ENCODE measurements at regions not wholly inside any gene's neighbourhood (a gene's known extent, or its start where the extent isn't known, plus 50 kb on each side); places are given as distances from the start of the nearest gene placed in this dataset.

DNA sequence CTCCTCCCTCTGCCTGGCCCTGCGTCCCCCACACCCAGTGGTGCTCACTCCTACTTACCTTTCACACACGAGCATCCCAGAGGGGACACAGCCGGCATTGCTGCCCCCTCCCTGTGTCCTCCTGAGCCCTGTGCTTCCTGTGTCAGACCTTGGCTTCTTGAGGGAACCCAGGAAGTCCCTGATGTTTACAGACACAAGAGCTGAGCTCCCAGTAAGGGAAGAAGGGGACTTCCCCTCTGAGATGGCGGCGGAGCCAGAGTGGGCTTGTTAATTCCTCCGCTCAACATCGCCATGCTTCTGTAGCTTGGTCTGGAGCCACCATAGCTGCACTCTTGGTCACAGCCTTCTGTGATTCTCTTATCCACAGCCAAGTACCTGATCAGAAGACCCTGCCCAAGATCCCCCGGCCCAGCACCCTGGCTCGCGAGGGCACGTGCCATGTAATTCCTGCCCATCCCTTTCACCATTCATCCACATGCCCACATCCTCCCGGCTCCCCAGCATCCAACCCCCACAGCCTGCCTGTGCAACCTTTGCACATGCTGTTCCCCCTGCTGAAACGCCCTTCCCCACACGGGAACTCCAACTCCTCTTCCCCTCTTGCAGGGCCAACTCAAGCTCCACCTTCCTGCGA lies 127.4 kb upstream of the FOXF1 start:
- DNase-seq (ENCODE audit: low read depth, low spot score) (no peak), FAIRE-seq (no peak)
- H3K4me3 ChIP-seq (ENCODE audit: control insufficient read depth in 2 of 3, extremely low read depth in 1 of 3, insufficient read depth in 2 of 3, low read depth in 1 of 3, low read length in 3 of 3) = no peak overlapping the region
- dilution Hi-C loops (cut with MboI; ENCODE audit: extremely low pct_ligation_motif_present, low sequenced_read_pairs) = no loop called here
- no peaks in the 10 kb centered on the region for H3K4me1 ChIP-seq (ENCODE audit: control insufficient read depth, extremely low read depth, insufficient read depth, low read length)
- H3K9me3 ChIP-seq (ENCODE audit: control insufficient read depth, low read depth, low read length) = no peaks in the 10 kb centered on the region
- H2AFZ ChIP-seq (ENCODE audit: control insufficient read depth, low read length) = no peak overlapping the region
- H3K4me2 ChIP-seq (ENCODE audit: control insufficient read depth, extremely low read depth, insufficient read depth, low read depth, low read length) = no peak overlapping the region
- H3K9ac ChIP-seq (ENCODE audit: control insufficient read depth, extremely low read depth, insufficient read depth, low read length) = no peak overlapping the region
- H3K79me2 ChIP-seq (ENCODE audit: control insufficient read depth, insufficient read depth, low read length) = no peaks in the 10 kb centered on the region
- H3K9me1 ChIP-seq (ENCODE audit: control insufficient read depth, extremely low read depth, insufficient read depth, low read length) = no peaks in the 10 kb centered on the region
- no peak for TF ChIP-seq EZH2 (IDR thresholded peaks at IDR 0.05; ENCODE audit: low read length)
- TF ChIP-seq, protein P1, sequence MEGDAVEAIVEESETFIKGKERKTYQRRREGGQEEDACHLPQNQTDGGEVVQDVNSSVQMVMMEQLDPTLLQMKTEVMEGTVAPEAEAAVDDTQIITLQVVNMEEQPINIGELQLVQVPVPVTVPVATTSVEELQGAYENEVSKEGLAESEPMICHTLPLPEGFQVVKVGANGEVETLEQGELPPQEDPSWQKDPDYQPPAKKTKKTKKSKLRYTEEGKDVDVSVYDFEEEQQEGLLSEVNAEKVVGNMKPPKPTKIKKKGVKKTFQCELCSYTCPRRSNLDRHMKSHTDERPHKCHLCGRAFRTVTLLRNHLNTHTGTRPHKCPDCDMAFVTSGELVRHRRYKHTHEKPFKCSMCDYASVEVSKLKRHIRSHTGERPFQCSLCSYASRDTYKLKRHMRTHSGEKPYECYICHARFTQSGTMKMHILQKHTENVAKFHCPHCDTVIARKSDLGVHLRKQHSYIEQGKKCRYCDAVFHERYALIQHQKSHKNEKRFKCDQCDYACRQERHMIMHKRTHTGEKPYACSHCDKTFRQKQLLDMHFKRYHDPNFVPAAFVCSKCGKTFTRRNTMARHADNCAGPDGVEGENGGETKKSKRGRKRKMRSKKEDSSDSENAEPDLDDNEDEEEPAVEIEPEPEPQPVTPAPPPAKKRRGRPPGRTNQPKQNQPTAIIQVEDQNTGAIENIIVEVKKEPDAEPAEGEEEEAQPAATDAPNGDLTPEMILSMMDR (optimal IDR thresholded peaks at IDR 0.05 in 1 of 3, IDR thresholded peaks at IDR 0.05 in 1 of 3, conservative IDR thresholded peaks at IDR 0.05 in 1 of 3; ENCODE audit: extremely low read depth in 1 of 3, insufficient read depth in 2 of 3, low read length in 3 of 3) = no peak
- no peak overlapping the region for H3K27ac ChIP-seq (ENCODE audit: control insufficient read depth, insufficient read depth, low read length)
- H4K20me1 ChIP-seq (ENCODE audit: control insufficient read depth, extremely low read depth, insufficient read depth, low read length) = no peaks in the 10 kb centered on the region
- no peaks in the 10 kb centered on the region for H3K36me3 ChIP-seq (ENCODE audit: control insufficient read depth in 2 of 2, extremely low read depth in 1 of 2, insufficient read depth in 2 of 2, low read length in 2 of 2)
- no peaks in the 10 kb centered on the region for H3K27me3 ChIP-seq (ENCODE audit: control insufficient read depth, extremely low read depth, insufficient read depth, low read length)

DNA sequence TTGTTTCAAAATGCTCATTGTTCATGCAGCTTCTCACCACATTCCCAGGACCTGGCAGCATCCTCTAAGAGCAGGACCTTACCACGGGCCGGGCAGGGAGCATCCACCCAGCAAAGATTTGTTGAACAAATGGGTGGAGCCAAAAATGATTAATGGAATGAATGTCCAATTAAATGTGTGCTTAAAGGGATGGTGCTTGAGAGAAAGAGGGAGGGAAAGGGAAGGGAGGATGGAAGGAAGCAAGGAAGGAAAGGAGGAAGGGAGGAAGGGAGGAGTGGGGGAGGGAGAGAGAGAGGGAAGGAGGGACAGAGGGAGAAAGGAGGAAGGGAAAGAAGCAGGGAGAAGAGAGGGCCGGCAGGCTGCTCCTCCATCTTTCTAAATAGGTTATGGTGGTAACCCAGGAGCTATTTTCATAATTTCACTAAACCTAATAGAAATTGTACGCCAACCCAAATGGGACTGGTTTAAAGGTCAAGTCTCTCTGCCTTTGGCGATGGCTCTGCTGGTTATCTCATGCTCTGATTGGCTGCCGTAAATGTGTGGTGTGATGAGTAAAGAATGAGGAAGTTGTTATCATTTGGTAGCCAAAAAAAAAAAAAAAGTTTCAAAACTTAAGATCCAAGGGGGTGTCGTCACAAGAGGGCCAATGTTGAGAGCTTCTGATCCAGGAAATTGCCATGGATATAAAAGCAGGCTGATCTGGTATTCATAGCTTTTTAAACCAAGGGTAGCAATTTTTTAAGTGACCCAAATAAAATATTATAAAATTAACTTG lies 126.7 kb upstream of the FOXF1 start:
- dilution Hi-C loops (cut with MboI; ENCODE audit: extremely low pct_ligation_motif_present, low sequenced_read_pairs) = no loop called here
- TF ChIP-seq EZH2 (IDR thresholded peaks at IDR 0.05; ENCODE audit: low read length) = no peak
- TF ChIP-seq, protein P1 (optimal IDR thresholded peaks at IDR 0.05 in 1 of 3, IDR thresholded peaks at IDR 0.05 in 1 of 3, conservative IDR thresholded peaks at IDR 0.05 in 1 of 3; ENCODE audit: extremely low read depth in 1 of 3, insufficient read depth in 2 of 3, low read length in 3 of 3) = no peak
- no peaks in the 10 kb centered on the region for H3K9me1 ChIP-seq (ENCODE audit: control insufficient read depth, extremely low read depth, insufficient read depth, low read length)
- H3K4me3 ChIP-seq (ENCODE audit: control insufficient read depth in 2 of 3, extremely low read depth in 1 of 3, insufficient read depth in 2 of 3, low read depth in 1 of 3, low read length in 3 of 3) = no peak overlapping the region
- H3K79me2 ChIP-seq (ENCODE audit: control insufficient read depth, insufficient read depth, low read length) = no peaks in the 10 kb centered on the region
- H3K27me3 ChIP-seq (ENCODE audit: control insufficient read depth, extremely low read depth, insufficient read depth, low read length) = no peaks in the 10 kb centered on the region
- H3K4me2 ChIP-seq (ENCODE audit: control insufficient read depth, extremely low read depth, insufficient read depth, low read depth, low read length) = no peak overlapping the region
- no peak overlapping the region for H2AFZ ChIP-seq (ENCODE audit: control insufficient read depth, low read length)
- no peaks in the 10 kb centered on the region for H3K36me3 ChIP-seq (ENCODE audit: control insufficient read depth in 2 of 2, extremely low read depth in 1 of 2, insufficient read depth in 2 of 2, low read length in 2 of 2)
- no peaks in the 10 kb centered on the region for H3K4me1 ChIP-seq (ENCODE audit: control insufficient read depth, extremely low read depth, insufficient read depth, low read length)
- no peak for FAIRE-seq
- DNase-seq (ENCODE audit: low read depth, low spot score) = no peak
- no peak overlapping the region for H3K27ac ChIP-seq (ENCODE audit: control insufficient read depth, insufficient read depth, low read length)
- no peak overlapping the region for H3K9ac ChIP-seq (ENCODE audit: control insufficient read depth, extremely low read depth, insufficient read depth, low read length)
- H3K9me3 ChIP-seq (ENCODE audit: control insufficient read depth, low read depth, low read length) = no peaks in the 10 kb centered on the region
- no peaks in the 10 kb centered on the region for H4K20me1 ChIP-seq (ENCODE audit: control insufficient read depth, extremely low read depth, insufficient read depth, low read length)

All from keratinocyte (primary cell).